ENCODE measurements at regions not wholly inside any gene's neighbourhood (a gene's known extent, or its start where the extent isn't known, plus 50 kb on each side); places are given as distances from the start of the nearest gene placed in this dataset.
"Not testable (repeated sequence)": the region's sequence is repeated elsewhere in the genome, so short reads cannot be mapped to it uniquely, and the experiment has no call there.

GRCh38 chr5:57988813-57989212 is 471.1 kb downstream of the PLK2 start:
- ChIA-PET CTCF (no interaction called here), POLR2A (no interaction called here)
- H3K4me3 ChIP-seq (ENCODE audit: low read depth, low read length), result no peak overlapping the region
- TF ChIP-seq CTCF (IDR thresholded peaks at IDR 0.05; ENCODE audit: insufficient read depth, low read length, missing control alignments), result no peak
- DNase-seq (ENCODE audit: low read depth, low spot score), result no peak

- ChIA-PET CTCF (interaction anchor here (1.1 kb wide), 1 partner anchor 473 kb away, joined by 3 read pairs; no protein-coding TSS in a partner anchor), POLR2A (no interaction called here)
- no peak for TF ChIP-seq CTCF (IDR thresholded peaks at IDR 0.05; ENCODE audit: insufficient read depth, low read length, missing control alignments)
- DNase-seq (ENCODE audit: low read depth, low spot score), result no peak
- no peak overlapping the region for H3K4me3 ChIP-seq (ENCODE audit: low read depth, low read length)
Measured at GRCh38 chr5:57987552-57987951, 472.3 kb downstream of the PLK2 start.

- POLR2A ChIA-PET, result no interaction called here
Measured at GRCh38 chr5:57986761-57987341, 473.0 kb downstream of the PLK2 start.

GRCh38 chr5:57983426-57983825 is 476.5 kb downstream of the PLK2 start:
- no peak overlapping the region for H3K4me3 ChIP-seq (ENCODE audit: low read depth, low read length)
- ChIA-PET CTCF (interaction anchor here (0.7 to 1.0 kb wide), 3 partner anchors 21 to 32 kb away, joined by 3 read pairs; no protein-coding TSS in a partner anchor), POLR2A (no interaction called here)
- no peak for TF ChIP-seq CTCF (IDR thresholded peaks at IDR 0.05; ENCODE audit: insufficient read depth, low read length, missing control alignments)
- DNase-seq (ENCODE audit: low read depth, low spot score), result no peak

More at GRCh38 chr5:57986761-57987341, 473.0 kb downstream of the PLK2 start:
- CTCF ChIA-PET, result interaction anchor here (1.1 kb wide), 1 partner anchor 474 kb away, joined by 3 read pairs; no protein-coding TSS in a partner anchor
- TF ChIP-seq CTCF (IDR thresholded peaks at IDR 0.05; ENCODE audit: insufficient read depth, low read length, missing control alignments), result no peak
- no peak for DNase-seq (ENCODE audit: low read depth, low spot score)
- no peak overlapping the region for H3K4me3 ChIP-seq (ENCODE audit: low read depth, low read length)

- H3K4me3 ChIP-seq (ENCODE audit: low read depth, low read length), result no peak overlapping the region
- CTCF ChIA-PET, result no interaction called here
- TF ChIP-seq CTCF (IDR thresholded peaks at IDR 0.05; ENCODE audit: insufficient read depth, low read length, missing control alignments), result no peak
- POLR2A ChIA-PET, result no interaction called here
- no peak for DNase-seq (ENCODE audit: low read depth, low spot score)
Measured at GRCh38 chr5:57979671-57980070, 480.2 kb downstream of the PLK2 start.

- DNase-seq (ENCODE audit: low read depth, low spot score), result no peak
- no peak overlapping the region for H3K4me3 ChIP-seq (ENCODE audit: low read depth, low read length)
- ChIA-PET POLR2A (no interaction called here), CTCF (no interaction called here)
- no peak for TF ChIP-seq CTCF (IDR thresholded peaks at IDR 0.05; ENCODE audit: insufficient read depth, low read length, missing control alignments)
Measured at GRCh38 chr5:57976506-57976905, 483.4 kb downstream of the PLK2 start.

GRCh38 chr5:57972099-57972498 is 487.8 kb downstream of the PLK2 start:
- DNase-seq (ENCODE audit: low read depth, low spot score); POLR2A ChIA-PET; CTCF ChIA-PET; H3K4me3 ChIP-seq (ENCODE audit: low read depth, low read length): not testable (repeated sequence)

Measured in AG04449 (cell line).